CD14-positive monocyte (primary cell): ENCODE measurements at regions not wholly inside any gene's neighbourhood (a gene's known extent, or its start where the extent isn't known, plus 50 kb on each side); places are given as distances from the start of the nearest gene placed in this dataset.

ENCODE experiments used
- DNase-seq, 3 donors: peaks; one replicate each; pipeline ENCODE4 v3.0.0-alpha.2; 2011 to 2022
- H2AFZ ChIP-seq: 2 replicates; pipeline ENCODE4 v1.6.0; 2012; ENCODE audit warnings: mild to moderate bottlenecking, low read depth, low read length, inconsistent platforms; ENCODE audit not compliant: insufficient read depth, poor library complexity, severe bottlenecking
- H3K27ac ChIP-seq, 2 donors: 1 replicate in 1 of 2; 2 replicates in 1 of 2; pipeline ENCODE4 v1.5.1; 2012 to 2013; ENCODE audit warnings: low read length in 2 of 2, control low read depth in 1 of 2, inconsistent platforms in 1 of 2, low read depth in 1 of 2, mild to moderate bottlenecking in 1 of 2
- H3K27me3 ChIP-seq, 2 donors: one replicate each; pipeline versions ENCODE4 v1.6.0 to v1.6.1; 2011 to 2013; ENCODE audit warnings: low read length in 2 of 2; ENCODE audit not compliant: control insufficient read depth in 2 of 2, insufficient read depth in 2 of 2
- H3K36me3 ChIP-seq, 2 donors: replicated peaks in 1 of 2; 1 replicate in 1 of 2; 2 replicates in 1 of 2; pipeline versions ENCODE4 v1.5.1 to v1.6.1; 2012 to 2013; ENCODE audit warnings: low read length in 2 of 2, control low read depth in 1 of 2, inconsistent platforms in 1 of 2, mild to moderate bottlenecking in 1 of 2; ENCODE audit not compliant: insufficient read depth in 2 of 2, control insufficient read depth in 1 of 2
- H3K4me1 ChIP-seq, 2 donors: 1 replicate in 1 of 2; 2 replicates in 1 of 2; pipeline versions ENCODE4 v1.5.1 to v1.6.1; 2012 to 2013; ENCODE audit warnings: low read length in 2 of 2, control low read depth in 1 of 2, inconsistent platforms in 1 of 2, mild to moderate bottlenecking in 1 of 2, moderate library complexity in 1 of 2; ENCODE audit not compliant: insufficient read depth in 2 of 2, control insufficient read depth in 1 of 2
- H3K4me2 ChIP-seq: replicated peaks from 2 replicates; pipeline ENCODE3; 2012; ENCODE audit warnings: low read length, moderate library complexity, mild to moderate bottlenecking; ENCODE audit not compliant: poor library complexity, severe bottlenecking; ENCODE audit errors: extremely low read depth
- H3K4me3 ChIP-seq, 3 experiments: fragments of 200-600 bp in 1 of 3; sonication (generic) in 1 of 3; replicated peaks in 1 of 3; 1 replicate in 2 of 3; 2 replicates in 1 of 3; pipeline ENCODE4 v1.5.1; 2011 to 2013; ENCODE audit warnings: low read length in 3 of 3, mild to moderate bottlenecking in 3 of 3, control low read depth in 2 of 3, low read depth in 2 of 3, inconsistent platforms in 1 of 3, moderate library complexity in 1 of 3
- H3K79me2 ChIP-seq: 2 replicates; pipeline ENCODE4 v1.6.0; 2012; ENCODE audit warnings: mild to moderate bottlenecking, control low read depth, inconsistent platforms, low read length, moderate library complexity; ENCODE audit not compliant: insufficient read depth
- H3K9ac ChIP-seq: 2 replicates; pipeline ENCODE4 v1.6.0; 2017; ENCODE audit warnings: low read length, mild to moderate bottlenecking; ENCODE audit not compliant: insufficient read depth, poor library complexity, severe bottlenecking
- H3K9me3 ChIP-seq, 2 donors: replicated peaks in 1 of 2; 1 replicate in 1 of 2; 2 replicates in 1 of 2; pipeline versions ENCODE4 v1.5.1 to v1.6.1; 2012 to 2013; ENCODE audit warnings: low read length in 2 of 2, control low read depth in 1 of 2; ENCODE audit not compliant: control insufficient read depth in 1 of 2, insufficient read depth in 1 of 2
- H4K20me1 ChIP-seq: 2 replicates; pipeline ENCODE4 v1.6.0; 2012; ENCODE audit warnings: mild to moderate bottlenecking, low read length, control low read depth, moderate library complexity; ENCODE audit not compliant: insufficient read depth
- H3K27ac Mint-ChIP-seq, 7 donors: one replicate each; pipeline ENCODE4 v1.8.0; 2020; ENCODE audit warnings: mild to moderate bottlenecking in 7 of 7, mixed read lengths in 7 of 7, moderate library complexity in 6 of 7, inconsistent platforms in 2 of 7
- H3K27me3 Mint-ChIP-seq, 3 donors: one replicate each; pipeline ENCODE4 v1.8.0; 2021 to 2022; ENCODE audit warnings: low read depth in 3 of 3, mild to moderate bottlenecking in 3 of 3, mixed read lengths in 3 of 3, moderate library complexity in 3 of 3, inconsistent platforms in 1 of 3
- H3K36me3 Mint-ChIP-seq, 2 donors: one replicate each; pipeline ENCODE4 v1.8.0; 2020; ENCODE audit warnings: mixed read lengths in 2 of 2, inconsistent platforms in 1 of 2, mild to moderate bottlenecking in 1 of 2
- H3K4me1 Mint-ChIP-seq: one replicate; pipeline ENCODE4 v1.8.0; 2020; ENCODE audit warnings: mild to moderate bottlenecking, mixed read lengths
- H3K4me3 Mint-ChIP-seq, 2 donors: one replicate each; pipeline ENCODE4 v1.8.0; 2020; ENCODE audit warnings: mild to moderate bottlenecking in 2 of 2, mixed read lengths in 2 of 2, moderate library complexity in 1 of 2
- H3K9me3 Mint-ChIP-seq, 7 donors: one replicate each; pipeline ENCODE4 v1.8.0; 2020 to 2022; ENCODE audit warnings: mixed read lengths in 7 of 7, mild to moderate bottlenecking in 6 of 7, moderate library complexity in 6 of 7, inconsistent platforms in 2 of 7
- CTCF ChIP-seq: fragments of 200-600 bp; IDR thresholded peaks from one replicate; pipeline ENCODE4 v1.8.0; 2022; ENCODE audit warnings: antibody characterized with exemption, mild to moderate bottlenecking
- WGBS: methylation state at CpG from one replicate; pipeline ENCODE4 v1.1.5; 2013; ENCODE audit warnings: missing lambda C conversion rate; ENCODE audit not compliant: insufficient coverage; 5-methylcytosine and 5-hydroxymethylcytosine counted together
- intact Hi-C, 2 donors: fragments of 100-400 bp; cut with micrococcal nuclease; formaldehyde crosslinking; loops; one replicate each; pipeline versions ENCODE4 v1.15.0 to v1.15.1; 2023

DNA sequence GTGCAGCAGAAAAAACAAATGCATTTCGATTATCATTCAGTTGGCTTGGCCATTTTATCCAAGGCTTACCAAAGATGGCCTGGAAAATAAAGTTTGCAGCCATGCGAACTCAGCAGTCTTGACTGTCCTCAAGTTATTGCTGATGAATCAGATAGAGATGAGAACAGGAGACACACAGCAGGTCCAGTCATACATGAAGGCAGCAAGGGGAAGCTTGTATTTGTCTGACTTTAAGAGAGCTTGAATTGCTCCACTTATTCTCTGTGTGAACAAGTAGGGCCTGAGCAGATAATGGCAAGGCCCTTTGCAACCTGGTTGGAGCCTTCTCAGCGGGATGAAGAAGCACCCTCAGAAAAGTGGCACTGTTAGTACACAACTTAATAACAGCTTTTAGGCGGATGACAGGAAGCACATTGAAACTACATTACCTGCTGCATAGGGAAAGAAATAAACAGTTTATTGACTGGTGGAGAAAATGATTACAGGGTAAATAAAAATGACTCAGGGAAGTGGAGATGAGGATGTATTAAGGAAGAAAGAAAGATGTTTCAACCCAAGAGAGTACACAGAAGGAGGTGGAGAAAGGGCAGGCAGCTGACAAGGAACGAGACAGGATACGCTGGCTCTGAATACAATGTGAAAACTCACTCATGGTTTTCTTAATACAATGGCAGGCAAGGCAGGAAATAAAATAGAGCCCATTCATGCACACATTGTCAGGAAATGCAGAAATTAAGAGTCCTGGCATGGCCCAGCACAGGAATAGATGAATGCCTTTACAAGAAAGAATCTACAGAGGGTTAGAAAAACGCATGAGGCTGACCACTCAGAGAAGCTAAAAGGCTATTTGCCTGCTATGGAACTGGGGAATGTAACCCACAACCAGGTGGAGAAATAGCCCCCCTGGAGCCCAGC lies 128.4 kb downstream of the GALC start:
- H3K4me1 ChIP-seq, result no peaks in the 10 kb centered on the region
- intact Hi-C loops, result no loop called here
- no peak for DNase-seq
- H3K4me3 ChIP-seq, result no peak overlapping the region
- H3K27me3 ChIP-seq, result no peaks in the 10 kb centered on the region
- H3K9me3 ChIP-seq, result no peaks in the 10 kb centered on the region
- Mint-ChIP-seq H3K27me3 (peaks cover 0 to 4% (median 4%) of the 10 kb centered on the region in 3 donors), H3K4me1 (no peaks in the 10 kb centered on the region), H3K4me3 (no peak overlapping the region), H3K27ac (no peak overlapping the region), H3K9me3 (peaks cover 0 to 15% (median 2%) of the 10 kb centered on the region in 7 donors), H3K36me3 (no peaks in the 10 kb centered on the region)
- H3K27ac ChIP-seq, result no peak overlapping the region
- no peak for TF ChIP-seq CTCF
- H3K79me2 ChIP-seq, result no peaks in the 10 kb centered on the region
- H3K9ac ChIP-seq, result no peak overlapping the region
- WGBS, result 76% methylated on average over 7 of the region's 7 CpGs
- no peak overlapping the region for H3K4me2 ChIP-seq
- no peaks in the 10 kb centered on the region for H4K20me1 ChIP-seq
- no peaks in the 10 kb centered on the region for H3K36me3 ChIP-seq
- no peak overlapping the region for H2AFZ ChIP-seq

- no peaks in the 10 kb centered on the region for H3K4me1 ChIP-seq
- H3K79me2 ChIP-seq, result no peaks in the 10 kb centered on the region
- TF ChIP-seq CTCF, result no peak
- H3K27me3 ChIP-seq, result no peaks in the 10 kb centered on the region
- Mint-ChIP-seq H3K27ac (no peak overlapping the region), H3K36me3 (no peaks in the 10 kb centered on the region), H3K4me3 (no peak overlapping the region), H3K9me3 (peaks cover 0 to 7% (median 2%) of the 10 kb centered on the region in 7 donors), H3K4me1 (no peaks in the 10 kb centered on the region), H3K27me3 (peaks cover 0 to 2% (median 0%) of the 10 kb centered on the region in 3 donors)
- intact Hi-C loops, result no loop called here
- no peaks in the 10 kb centered on the region for H4K20me1 ChIP-seq
- 100% methylated on average over 2 of the region's 3 CpGs for WGBS
- DNase-seq, result no peak
- H3K9ac ChIP-seq, result no peak overlapping the region
- H3K27ac ChIP-seq, result no peak overlapping the region
- no peaks in the 10 kb centered on the region for H3K9me3 ChIP-seq
- no peaks in the 10 kb centered on the region for H3K36me3 ChIP-seq
- no peak overlapping the region for H3K4me3 ChIP-seq
- no peak overlapping the region for H2AFZ ChIP-seq
- H3K4me2 ChIP-seq, result no peak overlapping the region
Observed at GRCh38 chr14:87863047-87863446, 129.9 kb downstream of the GALC start.
